GM19397 (cell line): ENCODE measurements at regions not wholly inside any gene's neighbourhood (a gene's known extent, or its start where the extent isn't known, plus 50 kb on each side); places are given as distances from the start of the nearest gene placed in this dataset.
"Not testable (repeated sequence)": the region's sequence is repeated elsewhere in the genome, so short reads cannot be mapped to it uniquely, and the experiment has no call there.

Experiments
- ATAC-seq: cut with Tn5 transposase; IDR thresholded peaks from one replicate; pipeline ENCODE4 v1.9.1; 2021; ENCODE audit warnings: mild to moderate bottlenecking, moderate library complexity; ENCODE audit not compliant: unreplicated experiment

GRCh38 chr11:96761451-96761850, 371.6 kb downstream of the JRKL start:
- ATAC-seq = no peak

- no peak for ATAC-seq
Observed at GRCh38 chr11:96763244-96763643, 373.4 kb downstream of the JRKL start.

- ATAC-seq = no peak
Observed at GRCh38 chr11:96778272-96778671, 388.5 kb downstream of the JRKL start.

- no peak for ATAC-seq
Observed at GRCh38 chr11:96779030-96779429, 389.2 kb downstream of the JRKL start.

DNA sequence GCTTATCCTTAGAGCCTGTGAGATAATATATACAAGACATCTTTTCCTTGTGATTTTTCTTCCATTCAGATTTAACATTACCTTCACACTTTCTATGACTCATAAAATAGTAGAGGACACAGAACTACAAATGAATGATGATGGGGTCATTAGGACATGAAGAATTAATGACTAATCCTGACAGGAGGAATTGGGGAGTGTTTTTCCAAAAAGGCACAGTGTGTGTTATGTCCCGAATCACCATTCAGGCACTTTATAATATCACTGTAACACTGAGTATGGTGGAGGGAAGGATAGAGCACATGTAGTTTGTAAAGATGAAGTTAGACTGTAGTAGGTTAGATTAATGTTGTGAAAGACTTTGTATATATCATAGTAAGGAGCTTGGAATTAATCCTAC, 391.3 kb downstream of the JRKL start:
- no peak for ATAC-seq

DNA sequence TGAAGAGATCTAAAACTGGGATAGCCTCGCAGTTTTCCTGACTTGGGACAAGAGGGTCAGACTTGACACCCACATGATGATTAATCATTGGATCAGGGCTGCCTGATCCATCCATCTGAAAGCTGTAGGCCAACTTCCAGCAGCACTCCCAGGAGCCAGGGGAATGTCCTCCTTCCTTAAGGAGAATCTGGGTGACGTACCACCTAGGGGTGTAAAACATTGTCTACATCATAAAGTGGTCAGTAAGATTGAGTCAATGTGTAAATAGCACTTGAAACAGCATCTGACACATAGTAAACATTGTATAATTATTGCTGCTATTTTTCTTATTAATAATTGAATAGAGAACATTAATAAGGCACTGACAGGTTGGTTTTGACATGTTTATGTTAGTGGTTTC, 392.8 kb downstream of the JRKL start:
- no peak for ATAC-seq

- ATAC-seq = no peak
Observed at GRCh38 chr11:96783311-96783710, 393.5 kb downstream of the JRKL start.

DNA sequence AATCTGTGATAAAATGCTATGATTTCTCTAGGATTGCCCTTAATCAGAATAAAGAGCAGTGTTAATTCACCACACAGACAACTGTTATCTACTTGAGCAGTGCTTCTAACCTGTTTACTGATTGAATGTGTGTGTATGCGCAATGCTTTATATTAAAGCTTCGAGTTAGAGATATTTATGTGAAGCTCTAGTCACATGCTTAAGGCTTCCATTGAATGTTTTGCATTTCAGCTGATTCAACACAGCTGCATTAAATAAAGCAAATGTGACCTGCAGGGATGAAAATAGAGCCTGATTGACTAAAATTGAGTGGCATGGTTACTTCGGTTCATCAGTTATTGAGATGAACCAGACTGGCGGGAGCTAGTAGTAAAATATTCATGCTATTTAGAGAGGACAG, 395.3 kb downstream of the JRKL start:
- no peak for ATAC-seq

- no peak for ATAC-seq
Observed at GRCh38 chr11:96794152-96794551, 404.3 kb downstream of the JRKL start.

GRCh38 chr11:96798445-96798844, 408.6 kb downstream of the JRKL start:
- no peak for ATAC-seq

DNA sequence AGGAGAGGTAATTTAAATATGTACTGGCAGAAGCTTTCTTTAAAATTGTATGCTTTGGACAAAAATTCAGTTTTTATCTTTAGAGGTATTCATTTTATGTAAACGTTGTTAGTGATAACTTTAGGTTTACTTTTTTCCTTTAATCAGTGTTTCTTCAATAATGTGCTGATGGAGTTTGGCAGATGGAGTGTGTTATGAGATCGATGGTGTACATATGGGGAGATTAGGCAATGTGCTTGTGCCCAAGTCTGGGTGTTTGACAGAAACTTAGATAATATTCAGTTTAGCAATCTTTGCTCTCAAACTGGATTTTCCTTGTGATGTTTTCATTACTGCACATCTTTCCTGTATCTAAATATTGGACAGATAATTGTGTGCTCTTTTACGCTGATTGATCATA, 425.4 kb downstream of the JRKL start:
- ATAC-seq = no peak

DNA sequence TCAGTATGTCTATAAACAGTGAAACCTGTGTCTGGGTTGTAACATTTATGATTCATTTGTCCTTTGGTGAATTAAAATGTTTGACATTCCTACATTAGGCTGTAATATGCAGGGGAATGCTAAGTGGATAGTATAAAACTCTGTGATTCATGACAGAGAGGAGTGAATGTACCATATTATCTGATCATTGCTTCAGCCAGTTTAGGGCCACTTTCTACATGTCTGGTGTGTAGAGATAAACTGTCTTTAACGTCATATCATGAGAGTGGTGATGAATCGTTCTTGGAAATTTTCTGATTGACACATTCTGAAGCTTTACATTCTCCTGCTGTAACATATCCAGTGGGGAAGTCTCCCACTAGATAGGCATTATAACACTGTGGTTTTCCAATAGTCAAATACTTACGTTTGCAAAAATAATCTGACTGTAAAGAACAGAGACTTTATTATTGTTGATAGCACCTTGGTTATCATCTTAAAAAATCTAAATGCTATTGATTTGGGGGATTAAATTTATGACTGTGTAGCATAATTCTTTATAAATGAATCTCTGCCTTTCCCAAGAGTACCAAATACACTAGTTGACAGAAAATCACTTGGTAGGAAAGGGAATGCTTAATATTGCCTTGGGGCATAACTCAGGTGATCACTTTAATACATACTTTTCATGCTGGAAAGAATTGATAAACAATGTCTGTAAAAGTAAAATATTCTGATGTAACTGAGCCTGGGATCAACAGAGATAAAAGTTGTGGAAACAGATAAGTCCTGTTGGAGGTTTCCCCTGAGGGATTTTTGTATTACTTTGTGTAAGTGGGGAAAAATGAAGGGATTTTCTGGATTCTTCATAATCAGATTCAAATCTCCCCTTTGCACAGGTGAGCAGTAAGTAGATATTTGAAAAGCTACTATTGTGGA, 427.9 kb downstream of the JRKL start:
- no peak for ATAC-seq

DNA sequence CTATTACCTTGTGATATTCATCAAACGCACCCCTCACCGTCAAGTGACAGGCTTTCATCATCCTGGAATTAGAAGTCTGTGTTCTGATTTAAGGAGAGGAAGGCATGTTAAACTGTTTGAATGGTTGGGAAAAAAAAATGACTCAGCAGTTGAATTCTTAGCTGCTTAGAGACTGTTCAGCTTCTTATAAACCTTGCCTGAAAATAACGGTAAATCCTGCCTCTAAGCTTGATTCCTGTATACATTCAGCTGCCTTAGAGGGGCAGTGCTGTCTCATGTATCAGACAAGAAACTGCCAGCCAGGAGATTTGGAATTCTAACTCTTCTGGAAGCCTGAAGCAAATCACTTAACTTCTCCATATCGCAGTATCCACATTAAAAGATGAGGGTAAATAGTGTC, 437.4 kb downstream of the JRKL start:
- no peak for ATAC-seq

- no peak for ATAC-seq
Observed at GRCh38 chr11:96841792-96842191, 452.0 kb downstream of the JRKL start.

- no peak for ATAC-seq
Observed at GRCh38 chr11:96842731-96843130, 452.9 kb downstream of the JRKL start.

GRCh38 chr11:96854425-96854824, 464.6 kb downstream of the JRKL start:
- no peak for ATAC-seq

GRCh38 chr11:96861722-96862121, 471.9 kb downstream of the JRKL start:
- ATAC-seq = not testable (repeated sequence)

DNA sequence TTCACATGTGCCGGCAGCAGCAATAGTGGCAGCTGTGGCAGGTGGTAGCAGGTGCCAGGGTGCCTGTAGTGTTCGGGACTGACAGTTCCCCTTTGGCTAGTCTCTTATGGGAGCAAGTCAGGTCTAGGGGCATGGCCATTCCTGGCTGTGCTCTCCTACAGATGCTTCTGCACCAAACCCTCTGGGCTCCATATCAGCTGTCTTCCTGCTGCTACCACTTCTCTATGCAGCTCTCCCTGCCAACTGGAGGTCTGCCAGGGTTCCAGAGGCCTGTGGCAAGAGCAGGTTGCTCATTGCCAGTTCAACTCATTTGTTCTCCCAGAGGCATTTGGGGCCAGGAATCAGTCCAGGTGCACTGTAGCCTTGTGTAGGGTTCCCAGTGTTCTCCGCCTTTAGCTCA, 473.7 kb downstream of the JRKL start:
- ATAC-seq = no peak

DNA sequence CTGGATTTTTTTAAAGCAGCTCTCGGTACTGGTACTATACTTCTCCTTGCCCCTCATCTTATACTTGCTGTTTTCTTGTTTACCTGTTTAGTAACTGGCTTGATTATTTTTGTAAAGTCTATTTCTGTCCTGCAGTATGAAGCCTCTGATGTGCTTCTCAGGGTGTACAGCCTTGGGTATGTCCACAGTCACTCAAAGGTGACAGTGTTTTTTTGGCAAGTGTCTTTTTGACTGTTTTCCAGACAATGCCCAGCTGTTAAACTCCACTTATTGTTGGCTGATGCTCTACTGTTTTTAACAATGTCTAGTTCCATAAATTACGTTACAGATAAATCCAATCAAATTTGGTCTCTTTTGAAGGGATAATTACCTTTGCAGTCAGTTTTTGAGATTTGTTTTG, 475.2 kb downstream of the JRKL start:
- ATAC-seq = no peak

- ATAC-seq = no peak
Observed at GRCh38 chr11:96869207-96869606, 479.4 kb downstream of the JRKL start.

- no peak for ATAC-seq
Observed at GRCh38 chr11:96875712-96876111, 485.9 kb downstream of the JRKL start.

DNA sequence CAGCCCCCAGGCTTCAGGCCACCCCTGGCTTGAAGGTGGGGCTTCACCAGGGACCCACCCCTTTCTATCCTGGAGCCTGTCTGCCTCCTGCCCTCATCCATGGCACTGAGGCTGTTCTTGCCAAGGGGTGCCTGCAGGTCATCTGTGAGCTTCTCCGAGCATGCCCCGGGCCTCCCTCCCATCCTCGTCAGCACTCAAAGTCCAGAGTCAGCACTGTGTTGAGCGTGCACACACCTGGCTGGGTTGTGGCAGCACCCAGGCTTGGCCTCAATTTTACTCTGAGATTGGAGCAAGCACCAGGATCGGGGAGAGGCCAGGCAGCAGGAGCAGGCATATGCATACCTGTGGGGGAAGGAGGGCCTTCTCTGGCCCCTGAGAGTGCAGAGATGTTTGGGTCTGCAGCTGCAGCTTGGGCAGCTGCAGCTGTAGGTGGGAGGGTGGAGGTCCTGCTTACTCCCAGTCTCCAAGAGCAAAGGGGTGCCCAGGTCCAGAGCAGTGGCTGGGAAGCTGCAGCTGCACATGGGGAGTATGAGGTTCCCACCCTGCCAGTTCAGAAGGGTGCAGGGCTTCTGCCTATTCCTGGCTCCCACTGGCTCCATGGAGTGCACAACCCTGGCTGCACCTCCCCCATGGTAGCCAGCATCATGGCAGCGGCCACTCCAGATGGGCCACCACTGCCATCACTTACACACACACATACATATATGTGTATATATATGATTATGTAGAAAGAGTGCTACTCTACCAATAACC, 488.7 kb downstream of the JRKL start:
- no peak for ATAC-seq
